GM12878 (cell line): ENCODE measurements at regions not wholly inside any gene's neighbourhood (a gene's known extent, or its start where the extent isn't known, plus 50 kb on each side); places are given as distances from the start of the nearest gene placed in this dataset.
A peak's percentile ranks its signal among the peaks of the same experiment; 100 is the strongest.

ENCODE experiments used
- ATAC-seq: fragments of 200-7000 bp; cut with Tn5 transposase; 3 replicates; pipeline ENCODE4 v1.9.1; 2020; ENCODE audit warnings: mild to moderate bottlenecking, moderate library complexity
- BruUV-seq: library from RNA; stranded (reverse); fragments of 400-500 nt; replicated peaks from 2 replicates; lab custom pipeline; 2021; lab: Mats Ljungman, UMichigan
- CTCF ChIA-PET: fragments of 300-600 bp; sonication (Branson Sonifier 250); formaldehyde crosslinking; extraction: SDS; loops from one replicate; lab custom pipeline; 2021; ENCODE audit warnings: inconsistent platforms; lab: Yijun Ruan, JAX
- POLR2A ChIA-PET: fragments of 350-600 bp; formaldehyde crosslinking; extraction: SDS; loops from one replicate; lab custom pipeline; 2021; ENCODE audit warnings: inconsistent platforms; lab: Charles Lee
- RAD21 ChIA-PET: fragments of 300-600 bp; sonication (Branson Sonifier 250); formaldehyde crosslinking; loops from one replicate; lab custom pipeline; 2023; ENCODE audit warnings: antibody characterized with exemption; ENCODE audit not compliant: unreplicated experiment; lab: Charles Lee
- SMC1A ChIA-PET: fragments of 300-600 bp; sonication (Branson Sonifier 250); formaldehyde crosslinking; loops from one replicate; lab custom pipeline; 2023; ENCODE audit not compliant: unreplicated experiment, uncharacterized antibody; lab: Charles Lee
- DNase-seq: peaks from one replicate; pipeline ENCODE4 v3.0.0-alpha.2; 2011; ENCODE audit warnings: low read depth, low spot score
- FAIRE-seq: peaks from 3 replicates; lab custom pipeline; 2011; peaks lifted over from hg19 to GRCh38; lab: Jason Lieb, UNC
- H2AFZ ChIP-seq: 2 replicates; pipeline ENCODE4 v1.6.0; 2011; ENCODE audit warnings: low read depth, low read length, control low read depth; ENCODE audit not compliant: control insufficient read depth
- H3K27ac ChIP-seq: 2 replicates; pipeline ENCODE4 v1.5.1; 2011; ENCODE audit warnings: control low read depth; ENCODE audit not compliant: control insufficient read depth, insufficient read depth
- H3K27me3 ChIP-seq, 2 experiments: replicated peaks in 1 of 2; 2 replicates each; pipeline versions ENCODE4 v1.6.0 to v1.6.1; 2011; ENCODE audit warnings: low read length in 1 of 2; ENCODE audit not compliant: control insufficient read depth in 2 of 2, insufficient read depth in 2 of 2
- H3K36me3 ChIP-seq, 2 experiments: 2 replicates each; pipeline ENCODE4 v1.5.1; 2011; ENCODE audit warnings: low read length in 1 of 2; ENCODE audit not compliant: control insufficient read depth in 2 of 2, insufficient read depth in 2 of 2
- H3K4me1 ChIP-seq: 2 replicates; pipeline ENCODE4 v1.6.1; 2011; ENCODE audit warnings: mild to moderate bottlenecking, low read length, moderate library complexity, mixed read lengths; ENCODE audit not compliant: control insufficient read depth, insufficient read depth
- H3K4me2 ChIP-seq: 2 replicates; pipeline ENCODE4 v1.6.0; 2011; ENCODE audit warnings: control low read depth; ENCODE audit not compliant: control insufficient read depth, insufficient read depth
- H3K4me3 ChIP-seq: fragments of 200-600 bp; sonication (generic); 2 replicates; pipeline ENCODE4 v1.5.1; 2016
- H3K79me2 ChIP-seq: 2 replicates; pipeline ENCODE4 v1.6.0; 2011; ENCODE audit warnings: low read length; ENCODE audit not compliant: control insufficient read depth, insufficient read depth
- H3K9ac ChIP-seq: 2 replicates; pipeline ENCODE4 v1.8.0; 2011; ENCODE audit warnings: low read length, control low read depth, mixed read lengths; ENCODE audit not compliant: control insufficient read depth, insufficient read depth
- H3K9me3 ChIP-seq: replicated peaks from 3 replicates; pipeline ENCODE4 v1.5.1; 2011; ENCODE audit warnings: mild to moderate bottlenecking, low read length; ENCODE audit not compliant: control insufficient read depth, insufficient read depth
- H4K20me1 ChIP-seq: 2 replicates; pipeline ENCODE4 v1.6.0; 2011; ENCODE audit not compliant: control insufficient read depth, insufficient read depth
- E4F1 ChIP-seq: fragments of 450-650 bp; IDR thresholded peaks from 2 replicates; pipeline ENCODE4 v1.6.1; 2018; ENCODE audit warnings: borderline replicate concordance, mild to moderate bottlenecking; ENCODE audit not compliant: partially characterized antibody
- GATAD2B ChIP-seq: fragments of 450-650 bp; conservative IDR thresholded peaks from 2 replicates; pipeline ENCODE4 v1.6.1; 2017; ENCODE audit warnings: low read depth, mild to moderate bottlenecking, moderate library complexity
- KLF5 ChIP-seq: fragments of 450-650 bp; IDR thresholded peaks from 2 replicates; pipeline ENCODE4 v1.6.1; 2014; ENCODE audit warnings: mild to moderate bottlenecking; ENCODE audit not compliant: partially characterized antibody
- LARP7 ChIP-seq: fragments of 450-650 bp; IDR thresholded peaks from 2 replicates; pipeline ENCODE4 v1.6.1; 2017; ENCODE audit warnings: mild to moderate bottlenecking
- MXI1 ChIP-seq: fragments of 150-350 bp; IDR thresholded peaks from 2 replicates; pipeline ENCODE4 v1.6.1; 2011; ENCODE audit warnings: low read depth, mild to moderate bottlenecking, inconsistent platforms, low read length, improper control_type of control experiment
- MYB ChIP-seq: fragments of 150-350 bp; IDR thresholded peaks from 2 replicates; pipeline ENCODE4 v1.6.1; 2014; ENCODE audit warnings: mild to moderate bottlenecking, low read depth, low read length, borderline replicate concordance
- PBX3 ChIP-seq: IDR thresholded peaks from 2 replicates; pipeline ENCODE4 v1.6.1; 2011; ENCODE audit warnings: mild to moderate bottlenecking, low read depth, low read length, moderate library complexity; ENCODE audit not compliant: insufficient replicate concordance
- POLR2AphosphoS2 ChIP-seq: IDR thresholded peaks from 2 replicates; pipeline ENCODE4 v1.6.1; 2011; ENCODE audit warnings: low read depth, mild to moderate bottlenecking, low read length, improper control_type of control experiment, moderate library complexity
- RAD21 ChIP-seq: IDR thresholded peaks from 2 replicates; pipeline ENCODE4 v1.6.1; 2011; ENCODE audit warnings: mild to moderate bottlenecking, low read depth, low read length, moderate library complexity; ENCODE audit not compliant: insufficient read depth
- RBBP5 ChIP-seq: fragments of 200-600 bp; sonication (generic); conservative IDR thresholded peaks from 2 replicates; pipeline ENCODE4 v1.6.1; 2016
- SPI1 ChIP-seq: IDR thresholded peaks from 2 replicates; pipeline ENCODE4 v1.6.1; 2011; ENCODE audit warnings: low read depth, mild to moderate bottlenecking, low read length, moderate library complexity, borderline replicate concordance; ENCODE audit not compliant: insufficient read depth
- ZNF622 ChIP-seq: fragments of 450-650 bp; IDR thresholded peaks from 2 replicates; pipeline ENCODE4 v1.6.1; 2017; ENCODE audit warnings: mild to moderate bottlenecking, inconsistent platforms
- WGBS: methylation state at CpG from one replicate; pipeline ENCODE4 v1.1.6; 2016; ENCODE audit warnings: low lambda C conversion rate; ENCODE audit not compliant: insufficient replicate concordance, insufficient coverage; ENCODE audit errors: missing lambda C conversion rate; 5-methylcytosine and 5-hydroxymethylcytosine counted together
- in situ Hi-C: fragments of 300-500 bp; cut with MboI; formaldehyde crosslinking; loops from 9 replicates; pipeline ENCODE4 v1.14.3; 2018; ENCODE audit warnings: mixed read lengths
- intact Hi-C: fragments of 100-400 bp; cut with micrococcal nuclease; formaldehyde crosslinking; loops from one replicate; pipeline ENCODE4 v1.14.2; 2022; ENCODE audit not compliant: unreplicated experiment
- TF ChIP-seq, protein P1 (sequence below), 3 experiments: IDR thresholded peaks in 2 of 3; conservative IDR thresholded peaks in 1 of 3; 2 replicates each; pipeline ENCODE4 v1.5.1; 2011; ENCODE audit warnings: low read depth in 3 of 3, low read length in 3 of 3, mild to moderate bottlenecking in 3 of 3, control low read depth in 2 of 3, moderate library complexity in 2 of 3, inconsistent platforms in 1 of 3, mixed read lengths in 1 of 3; ENCODE audit not compliant: control insufficient read depth in 2 of 3, insufficient read depth in 1 of 3; ENCODE audit errors: extremely low read depth in 1 of 3

DNA sequence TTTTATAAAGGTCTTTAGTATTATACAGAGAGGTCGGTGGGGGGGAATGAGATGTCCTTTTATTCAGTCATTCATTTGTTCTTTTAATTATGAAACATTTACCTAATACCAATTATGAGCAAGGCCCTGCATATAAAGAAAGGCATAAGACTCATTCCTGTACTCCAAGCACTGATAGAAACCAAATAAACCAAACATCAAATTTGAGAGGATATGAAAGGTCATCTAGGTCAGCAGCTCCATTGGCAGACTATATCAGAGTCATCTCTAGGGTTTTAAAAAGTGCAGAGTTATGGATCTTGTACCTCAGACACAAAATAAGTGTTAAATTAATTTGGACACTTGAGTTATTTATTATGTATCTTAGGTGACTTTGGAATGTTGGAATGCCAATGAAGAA is 71.5 kb downstream of the CASP12 start (continued):
- TF ChIP-seq RBBP5, result no peak
- TF ChIP-seq E4F1, result no peak
- no peak for TF ChIP-seq MXI1
- no peak for TF ChIP-seq ZNF622
- TF ChIP-seq, all 136 proteins: peak for 0

- no peak overlapping the region for H3K9ac ChIP-seq
- H2AFZ ChIP-seq, result no peak overlapping the region
- no peak overlapping the region for H3K4me3 ChIP-seq
- H3K4me1 ChIP-seq, result no peaks in the 10 kb centered on the region
- RAD21 ChIA-PET, result interaction anchor here (1.0 to 1.6 kb wide), 3 partner anchors 158 to 1039 kb away, joined by 3 to 4 read pairs (median 3); no protein-coding TSS in a partner anchor
- no peaks in the 10 kb centered on the region for H4K20me1 ChIP-seq
- DNase-seq, result no peak
- 54% methylated on average over 1 of the region's 1 CpG for whole genome bisulfite sequencing
- no peak overlapping the region for H3K4me2 ChIP-seq
- no peak for TF ChIP-seq MYB
- no peak for TF ChIP-seq LARP7
- TF ChIP-seq ZNF622, result no peak
- no peak for TF ChIP-seq POLR2AphosphoS2
- peak; percentile 50 for TF ChIP-seq RAD21
- no peak for TF ChIP-seq GATAD2B
- no peak for TF ChIP-seq SPI1
- no peak for TF ChIP-seq KLF5
- TF ChIP-seq, protein P1, sequence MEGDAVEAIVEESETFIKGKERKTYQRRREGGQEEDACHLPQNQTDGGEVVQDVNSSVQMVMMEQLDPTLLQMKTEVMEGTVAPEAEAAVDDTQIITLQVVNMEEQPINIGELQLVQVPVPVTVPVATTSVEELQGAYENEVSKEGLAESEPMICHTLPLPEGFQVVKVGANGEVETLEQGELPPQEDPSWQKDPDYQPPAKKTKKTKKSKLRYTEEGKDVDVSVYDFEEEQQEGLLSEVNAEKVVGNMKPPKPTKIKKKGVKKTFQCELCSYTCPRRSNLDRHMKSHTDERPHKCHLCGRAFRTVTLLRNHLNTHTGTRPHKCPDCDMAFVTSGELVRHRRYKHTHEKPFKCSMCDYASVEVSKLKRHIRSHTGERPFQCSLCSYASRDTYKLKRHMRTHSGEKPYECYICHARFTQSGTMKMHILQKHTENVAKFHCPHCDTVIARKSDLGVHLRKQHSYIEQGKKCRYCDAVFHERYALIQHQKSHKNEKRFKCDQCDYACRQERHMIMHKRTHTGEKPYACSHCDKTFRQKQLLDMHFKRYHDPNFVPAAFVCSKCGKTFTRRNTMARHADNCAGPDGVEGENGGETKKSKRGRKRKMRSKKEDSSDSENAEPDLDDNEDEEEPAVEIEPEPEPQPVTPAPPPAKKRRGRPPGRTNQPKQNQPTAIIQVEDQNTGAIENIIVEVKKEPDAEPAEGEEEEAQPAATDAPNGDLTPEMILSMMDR (IDR thresholded peaks at IDR 0.05 in 2 of 3, conservative IDR thresholded peaks at IDR 0.05 in 1 of 3; ENCODE audit: control insufficient read depth in 2 of 3, extremely low read depth in 1 of 3, insufficient read depth in 1 of 3, low read depth in 3 of 3, low read length in 3 of 3), result peak in 1 of 3 experiments; percentile 19; a peak in 2 of 6 replicates
- no peak for TF ChIP-seq PBX3
- no peaks in the 10 kb centered on the region for H3K79me2 ChIP-seq
- no peaks in the 10 kb centered on the region for H3K27me3 ChIP-seq
- ATAC-seq, result no peak
- H3K36me3 ChIP-seq, result no peaks in the 10 kb centered on the region
- BruUV-seq, result no TSS peak
- SMC1A ChIA-PET, result interaction anchor here (0.5 to 0.6 kb wide), 2 partner anchors 44 to 53 kb away, joined by 3 to 4 read pairs; no protein-coding TSS in a partner anchor
- no peak overlapping the region for H3K27ac ChIP-seq
- in situ Hi-C loops, result no loop called here
- H3K9me3 ChIP-seq, result no peaks in the 10 kb centered on the region
- intact Hi-C loops, result no loop called here
- POLR2A ChIA-PET, result no interaction called here
- CTCF ChIA-PET, result interaction anchor here (0.6 to 1.4 kb wide), 5 partner anchors 74 to 273 kb away, joined by 3 to 4 read pairs (median 3); partner anchors contain the start of gene CASP12
- FAIRE-seq, result no peak
Measured at GRCh38 chr11:104823657-104824056, 74.6 kb downstream of the CASP12 start.
